HepG2 (cell line): ENCODE measurements at regions not wholly inside any gene's neighbourhood (a gene's known extent, or its start where the extent isn't known, plus 50 kb on each side); places are given as distances from the start of the nearest gene placed in this dataset.

Experiments
- ATAC-seq: fragments of 200-7000 bp; cut with Tn5 transposase; 3 replicates; pipeline ENCODE4 v1.9.1; 2020; ENCODE audit warnings: mild to moderate bottlenecking, moderate library complexity
- BruUV-seq: library from RNA; stranded (reverse); fragments of 400-500 nt; replicated peaks from 2 replicates; lab custom pipeline; 2021; lab: Mats Ljungman, UMichigan
- CTCF ChIA-PET: fragments of 300-600 bp; formaldehyde crosslinking; extraction: SDS; loops from one replicate; lab custom pipeline; 2021; ENCODE audit warnings: low total read pairs, inconsistent platforms, low intra/inter-chr PET ratio; lab: Yijun Ruan, JAX
- POLR2A ChIA-PET: fragments of 350-600 bp; sonication (Branson Sonifier 250); formaldehyde crosslinking; loops from one replicate; lab custom pipeline; 2020; ENCODE audit warnings: antibody characterized with exemption, inconsistent platforms; lab: Yijun Ruan, JAX
- DNase-seq: peaks from one replicate; pipeline ENCODE4 v3.0.0-alpha.2; 2015; ENCODE audit warnings: low spot score
- FAIRE-seq: peaks from 3 replicates; lab custom pipeline; 2011; peaks lifted over from hg19 to GRCh38; lab: Jason Lieb, UNC
- H2AFZ ChIP-seq: one replicate; pipeline ENCODE4 v1.6.1; 2011; ENCODE audit warnings: low read length, inconsistent platforms
- H3K27ac ChIP-seq: fragments of 300-600 bp; 3 replicates; pipeline ENCODE4 v1.8.0; 2011; ENCODE audit warnings: mixed run types, mild to moderate bottlenecking, mixed read lengths, low read length, inconsistent platforms; ENCODE audit not compliant: insufficient read depth; ENCODE audit errors: extremely low read length
- H3K27me3 ChIP-seq, 2 experiments: fragments of 200-600 bp in 1 of 2; 2 replicates in 1 of 2; 3 replicates in 1 of 2; pipeline versions ENCODE4 v1.6.0 to v1.8.0; 2011; ENCODE audit warnings: low read length in 2 of 2, mild to moderate bottlenecking in 2 of 2, moderate library complexity in 2 of 2, inconsistent platforms in 1 of 2; ENCODE audit not compliant: insufficient read depth in 2 of 2, control insufficient read depth in 1 of 2
- H3K36me3 ChIP-seq, 2 experiments: fragments of 200-600 bp in 1 of 2; replicated peaks in 1 of 2; 2 replicates in 1 of 2; 3 replicates in 1 of 2; pipeline versions ENCODE4 v1.5.1 to v1.8.0; 2011; ENCODE audit warnings: low read length in 2 of 2, inconsistent platforms in 1 of 2; ENCODE audit not compliant: insufficient read depth in 2 of 2, control insufficient read depth in 1 of 2
- H3K4me1 ChIP-seq: 2 replicates; pipeline ENCODE4 v1.5.1; 2012; ENCODE audit warnings: low read length, inconsistent platforms; ENCODE audit not compliant: insufficient read depth
- H3K4me2 ChIP-seq: 2 replicates; pipeline ENCODE4 v1.6.0; 2011; ENCODE audit warnings: low read depth, low read length, inconsistent platforms
- H3K4me3 ChIP-seq, 3 experiments: fragments of 200-600 bp in 1 of 3; sonication (generic), shearing (Covaris generic) in 1 of 3; replicated peaks in 1 of 3; 2 replicates each; pipeline ENCODE4 v1.5.1; 2011 to 2016; ENCODE audit warnings: low read length in 3 of 3, inconsistent platforms in 2 of 3, low read depth in 2 of 3, mild to moderate bottlenecking in 2 of 3, control low read depth in 1 of 3, mixed read lengths in 1 of 3; ENCODE audit not compliant: insufficient read depth in 1 of 3
- H3K79me2 ChIP-seq: one replicate; pipeline ENCODE4 v1.6.1; 2011; ENCODE audit warnings: low read length, inconsistent platforms; ENCODE audit not compliant: insufficient read depth
- H3K9ac ChIP-seq: 2 replicates; pipeline ENCODE4 v1.6.0; 2011; ENCODE audit warnings: mild to moderate bottlenecking, low read depth, low read length, inconsistent platforms; ENCODE audit not compliant: insufficient read depth
- H3K9me3 ChIP-seq: 2 replicates; pipeline ENCODE4 v1.5.1; 2012; ENCODE audit warnings: mild to moderate bottlenecking, low read length
- H4K20me1 ChIP-seq: 2 replicates; pipeline ENCODE4 v1.6.0; 2011; ENCODE audit warnings: inconsistent platforms, mild to moderate bottlenecking, low read length, moderate library complexity; ENCODE audit not compliant: insufficient read depth
- ATF6 ChIP-seq: sonication (generic); formaldehyde crosslinking; conservative IDR thresholded peaks from 2 replicates; pipeline ENCODE4 v1.4.0; 2020; ENCODE audit warnings: missing genetic modification reagents
- BCL6 ChIP-seq: IDR thresholded peaks from 2 replicates; pipeline ENCODE4 v1.6.1; 2016; ENCODE audit warnings: missing genetic modification reagents, missing compliant biosample characterization
- CHCHD3 ChIP-seq: sonication (generic); formaldehyde crosslinking; IDR thresholded peaks from 2 replicates; pipeline ENCODE4 v1.8.0; 2022; ENCODE audit warnings: mild to moderate bottlenecking, missing genetic modification reagents, moderate library complexity
- GABPB1 ChIP-seq: IDR thresholded peaks from 2 replicates; pipeline ENCODE4 v1.6.1; 2016; ENCODE audit warnings: mild to moderate bottlenecking, missing genetic modification reagents, moderate library complexity, missing compliant biosample characterization
- HMG20A ChIP-seq: IDR thresholded peaks from 2 replicates; pipeline ENCODE4 v1.6.1; 2016; ENCODE audit warnings: borderline replicate concordance
- MLX ChIP-seq: IDR thresholded peaks from 2 replicates; pipeline ENCODE4 v1.6.1; 2016
- NCOA2 ChIP-seq: sonication (generic); formaldehyde crosslinking; IDR thresholded peaks from 2 replicates; pipeline ENCODE4 v1.8.0; 2022; ENCODE audit warnings: inconsistent platforms
- REXO4 ChIP-seq: sonication (generic); formaldehyde crosslinking; IDR thresholded peaks from 2 replicates; pipeline ENCODE4 v1.8.0; 2022; ENCODE audit warnings: missing genetic modification reagents, mild to moderate bottlenecking, borderline replicate concordance
- SAP130 ChIP-seq: IDR thresholded peaks from 2 replicates; pipeline ENCODE4 v1.6.1; 2016; ENCODE audit warnings: low read depth
- YEATS2 ChIP-seq: sonication (generic); formaldehyde crosslinking; IDR thresholded peaks from 2 replicates; pipeline ENCODE4 v1.4.0; 2020; ENCODE audit warnings: missing genetic modification reagents, borderline replicate concordance
- ZHX2 ChIP-seq, 2 experiments: sonication (generic) in 1 of 2; formaldehyde crosslinking in 1 of 2; IDR thresholded peaks; 2 replicates each; pipeline versions ENCODE4 v1.6.1 to v1.9.0; 2014 to 2022; ENCODE audit warnings: antibody characterized with exemption in 1 of 2, borderline replicate concordance in 1 of 2, inconsistent platforms in 1 of 2, low read depth in 1 of 2, missing genetic modification reagents in 1 of 2
- ZNF275 ChIP-seq: sonication (generic); formaldehyde crosslinking; IDR thresholded peaks from 2 replicates; pipeline ENCODE4 v1.8.0; 2022; ENCODE audit warnings: missing genetic modification reagents, mild to moderate bottlenecking, inconsistent platforms, borderline replicate concordance
- ZNF292 ChIP-seq: sonication (generic); formaldehyde crosslinking; IDR thresholded peaks from 2 replicates; pipeline ENCODE4 v1.8.1; 2022; ENCODE audit warnings: mild to moderate bottlenecking, low read depth, missing genetic modification reagents, borderline replicate concordance
- ZNF598 ChIP-seq: sonication (generic); formaldehyde crosslinking; IDR thresholded peaks from 2 replicates; pipeline ENCODE4 v1.5.1; 2020; ENCODE audit warnings: mild to moderate bottlenecking, missing genetic modification reagents, borderline replicate concordance
- WGBS: methylation state at CpG from one replicate; pipeline ENCODE4 v1.1.6; 2017; ENCODE audit warnings: low lambda C conversion rate; 5-methylcytosine and 5-hydroxymethylcytosine counted together
- in situ Hi-C: cut with HindIII; loops from 2 replicates; pipeline ENCODE4 v1.10.0; 2017; ENCODE audit warnings: low pct_unique_long_range_greater_than_20kb; ENCODE audit not compliant: extremely low pct_ligation_motif_present
- intact Hi-C: fragments of 100-400 bp; cut with micrococcal nuclease; formaldehyde crosslinking; loops from one replicate; pipeline ENCODE4 v1.10.0; 2022; ENCODE audit not compliant: unreplicated experiment

- no peak for ATAC-seq
- FAIRE-seq = no peak
- no peak for TF ChIP-seq GABPB1 (CRISPR knock-in tag)
- TF ChIP-seq REXO4 (CRISPR knock-in tag) = no peak
- TF ChIP-seq BCL6 = no peak
- no peak for TF ChIP-seq ZHX2 (IDR thresholded peaks at IDR 0.05; ENCODE audit: low read depth)
- TF ChIP-seq ZHX2 (CRISPR knock-in tag; IDR thresholded peaks at IDR 0.05; ENCODE audit: borderline replicate concordance) = no peak
- TF ChIP-seq ATF6 (CRISPR knock-in tag) = no peak
- no peak for TF ChIP-seq NCOA2
- TF ChIP-seq HMG20A (CRISPR knock-in tag) = no peak
- TF ChIP-seq ZNF598 (CRISPR knock-in tag) = no peak
- no peak for TF ChIP-seq ZNF292 (CRISPR knock-in tag)
- no peak for TF ChIP-seq ZNF275 (CRISPR knock-in tag)
- TF ChIP-seq CHCHD3 = no peak
- TF ChIP-seq YEATS2 (CRISPR knock-in tag) = no peak
- no peak for TF ChIP-seq MLX (CRISPR knock-in tag)
- TF ChIP-seq SAP130 (CRISPR knock-in tag) = no peak
Measured at GRCh38 chr6:131412960-131413830, 159.8 kb upstream of the ARG1 start.

More at GRCh38 chr6:131412960-131413830, 159.8 kb upstream of the ARG1 start:
- Histone ChIP-seq H3K9ac (no peak overlapping the region), H3K36me3 (no peaks in the 10 kb centered on the region), H3K4me3 (no peak overlapping the region), H3K27me3 (0 out of 5 replicates have a peak, but pooled peaks cover 0 to 6% of the 10 kb centered on the region in 2 experiments), H3K4me1 (no peaks in the 10 kb centered on the region), H3K79me2 (no peaks in the 10 kb centered on the region), H3K4me2 (no peak overlapping the region), H4K20me1 (no peaks in the 10 kb centered on the region), H3K27ac (no peak overlapping the region), H3K9me3 (peaks cover 4% of the 10 kb centered on the region; the same call in 1 of the 2 replicates), H2AFZ (no peak overlapping the region)
- intact Hi-C loops (no loop called here), in situ Hi-C loops (no loop called here)
- CTCF ChIA-PET = no interaction called here
- WGBS = 21% methylated on average over 7 of the region's 7 CpGs
- POLR2A ChIA-PET = no interaction called here
- BruUV-seq = no TSS peak
- no peak for DNase-seq
